Myocyte (in vitro differentiated cells): ENCODE measurements at regions not wholly inside any gene's neighbourhood (a gene's known extent, or its start where the extent isn't known, plus 50 kb on each side); places are given as distances from the start of the nearest gene placed in this dataset.
A peak's percentile ranks its signal among the peaks of the same experiment; 100 is the strongest.

ENCODE experiments used
- DNase-seq: peaks from one replicate; pipeline ENCODE4 v3.0.0-alpha.2; 2012; ENCODE audit warnings: low read depth

DNA sequence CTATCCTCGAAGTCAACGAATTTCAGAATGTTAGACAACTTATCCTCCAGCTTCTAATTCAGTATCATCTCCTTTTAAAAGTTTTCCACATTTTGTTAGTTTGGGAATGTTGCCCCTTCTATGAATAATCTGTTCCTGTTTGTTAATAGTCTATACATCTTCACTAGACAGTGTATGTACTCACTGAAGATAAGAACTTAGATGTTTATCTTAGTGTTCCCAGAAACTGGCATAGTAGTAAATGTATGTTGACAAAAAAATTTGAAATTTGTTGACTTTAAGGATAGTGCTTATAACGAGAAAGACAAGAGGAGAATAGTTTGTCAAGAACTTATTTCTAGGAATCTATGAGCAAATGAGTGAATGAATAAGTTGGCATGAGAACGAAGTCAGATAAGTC lies 162.0 kb upstream of the GULP1 start:
- no peak for DNase-seq

DNA sequence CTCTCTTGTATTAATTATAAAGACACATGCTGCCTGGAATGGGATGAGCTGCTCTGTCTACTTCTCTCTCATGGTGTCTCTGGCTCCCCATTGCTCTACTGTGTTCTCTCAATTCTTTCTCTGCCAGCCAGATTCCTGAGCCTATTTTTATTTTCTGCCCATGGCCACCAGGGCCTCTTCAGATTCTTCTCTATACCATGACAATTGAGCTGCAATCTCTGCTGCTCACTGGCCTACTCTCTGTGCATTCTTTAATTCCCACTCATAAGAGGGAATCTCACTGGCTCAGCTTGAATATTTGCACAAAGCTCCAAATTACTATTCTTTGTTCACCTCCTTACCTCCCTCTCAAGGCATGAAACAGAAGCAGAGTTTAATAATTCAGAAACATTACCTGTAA lies 161.4 kb upstream of the GULP1 start:
- no peak for DNase-seq

DNA sequence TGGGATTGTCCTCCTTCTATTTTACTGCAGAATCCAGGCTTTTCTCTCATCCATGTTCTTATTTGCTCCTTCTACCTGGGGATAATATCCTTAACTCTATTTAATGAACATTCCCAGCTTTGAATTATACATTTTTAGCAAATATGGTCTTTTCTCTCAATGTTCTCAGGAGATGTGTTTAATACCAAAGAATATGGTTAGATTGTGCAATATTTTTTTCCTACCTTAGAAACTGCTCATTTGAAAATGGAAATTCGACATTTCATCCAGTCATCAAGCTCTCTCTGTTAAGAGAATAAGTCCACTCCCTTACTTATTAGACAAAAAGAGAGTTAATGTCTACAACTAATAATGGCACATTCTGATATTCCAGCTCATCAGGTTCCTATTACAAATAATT lies 160.4 kb upstream of the GULP1 start:
- no peak for DNase-seq

DNA sequence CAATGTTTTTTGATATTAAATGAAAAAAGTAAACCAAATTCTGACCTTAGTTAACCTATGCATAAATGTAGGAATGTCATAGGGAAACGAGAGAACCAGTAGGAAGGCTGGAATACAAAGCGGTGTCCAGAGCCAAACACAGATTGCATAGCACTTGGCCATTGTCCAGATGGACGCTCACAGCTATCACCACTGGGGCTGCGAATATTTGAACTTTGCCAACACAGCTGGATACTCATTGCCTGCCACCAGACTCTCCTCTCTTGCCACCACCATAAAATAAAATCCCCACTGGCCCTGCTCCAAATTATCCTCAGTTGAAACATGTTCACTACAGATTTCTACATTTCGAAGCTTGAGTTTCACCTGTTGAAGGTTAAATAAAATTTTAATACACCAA lies 159.3 kb upstream of the GULP1 start:
- peak; percentile 15 for DNase-seq

DNA sequence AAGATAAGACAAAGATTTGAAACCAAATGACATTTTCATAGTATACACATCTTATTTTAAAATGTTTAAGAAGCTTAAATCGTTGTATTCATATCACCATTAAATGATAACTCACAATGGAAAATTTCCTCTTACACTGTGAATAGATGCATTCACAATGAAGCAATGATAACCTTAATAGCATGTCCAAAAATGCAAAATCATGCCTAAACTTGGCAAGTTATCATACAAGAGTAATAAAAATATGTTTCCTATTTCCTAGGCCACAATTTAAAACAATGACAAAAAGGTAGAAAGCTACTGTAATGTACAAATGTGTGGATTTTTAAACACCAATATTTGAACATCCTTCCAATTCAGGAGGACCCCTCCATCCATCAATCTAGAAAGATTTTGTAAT lies 157.4 kb upstream of the GULP1 start:
- no peak for DNase-seq

DNA sequence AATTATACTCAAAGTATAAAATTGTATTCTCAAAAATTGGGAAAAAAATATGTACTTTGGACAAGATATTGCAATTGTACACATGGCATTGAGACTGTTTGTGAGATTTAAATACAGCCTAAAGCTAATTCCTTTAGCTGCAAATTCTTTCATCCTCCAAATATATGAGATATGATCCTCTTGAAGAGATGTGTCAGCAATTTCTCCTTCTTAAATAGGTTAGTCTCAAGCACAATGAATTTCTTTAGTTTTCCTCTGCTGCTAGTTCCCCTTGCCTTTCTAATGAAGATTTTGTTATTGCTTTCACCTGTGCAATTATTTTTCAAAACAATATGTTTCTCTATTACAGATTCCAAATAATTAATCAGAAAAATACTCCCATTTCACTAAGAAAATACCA lies 153.4 kb upstream of the GULP1 start:
- no peak for DNase-seq

DNA sequence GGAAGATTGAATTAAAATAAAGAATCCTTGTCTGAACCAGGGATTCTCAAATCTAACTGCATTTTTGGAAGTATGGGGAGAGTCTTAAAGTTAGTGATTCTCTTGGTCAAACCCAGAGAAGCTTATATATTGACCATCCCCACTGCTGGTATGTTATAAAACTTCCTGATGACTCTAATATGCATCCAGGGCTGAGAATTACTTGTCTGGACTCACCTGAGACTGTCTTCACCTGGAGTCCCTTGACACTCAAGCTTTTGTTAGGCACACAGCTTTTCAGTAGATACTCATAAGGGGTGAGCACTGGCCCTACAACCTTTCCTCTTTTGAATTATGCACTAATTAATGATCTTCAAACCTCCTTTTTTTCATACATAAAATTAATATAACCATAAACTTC lies 149.6 kb upstream of the GULP1 start:
- no peak for DNase-seq

DNA sequence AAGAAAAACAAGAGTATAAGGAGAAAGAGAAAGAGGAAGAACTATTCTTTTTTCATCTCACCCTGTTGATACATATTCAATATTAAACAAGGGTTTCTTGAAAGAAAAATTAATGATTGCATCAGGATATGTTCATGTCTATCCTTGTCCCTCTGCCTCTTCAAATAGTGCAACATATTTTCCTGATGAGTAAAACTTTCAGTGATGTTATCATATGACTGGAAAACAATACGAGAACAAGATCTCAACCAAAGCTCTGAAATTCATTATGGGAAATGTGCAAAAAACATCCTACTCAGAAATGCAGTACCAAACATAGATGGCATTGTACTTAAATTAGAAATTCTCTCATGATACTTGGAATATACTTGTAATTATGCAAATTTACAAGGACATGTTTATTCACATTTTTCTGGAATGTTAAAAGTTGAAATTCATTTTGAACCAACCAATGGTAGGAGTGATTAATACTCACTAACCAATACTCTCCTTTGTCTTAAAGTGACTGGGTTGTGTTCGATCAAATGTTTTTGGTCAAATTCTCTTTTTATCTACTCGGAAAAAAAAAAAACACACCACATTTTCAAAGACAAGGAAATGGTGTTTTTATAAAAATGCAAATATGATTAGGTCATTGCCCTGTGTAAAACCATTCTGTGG lies 148.9 kb upstream of the GULP1 start:
- DNase-seq = peak; percentile 51

DNA sequence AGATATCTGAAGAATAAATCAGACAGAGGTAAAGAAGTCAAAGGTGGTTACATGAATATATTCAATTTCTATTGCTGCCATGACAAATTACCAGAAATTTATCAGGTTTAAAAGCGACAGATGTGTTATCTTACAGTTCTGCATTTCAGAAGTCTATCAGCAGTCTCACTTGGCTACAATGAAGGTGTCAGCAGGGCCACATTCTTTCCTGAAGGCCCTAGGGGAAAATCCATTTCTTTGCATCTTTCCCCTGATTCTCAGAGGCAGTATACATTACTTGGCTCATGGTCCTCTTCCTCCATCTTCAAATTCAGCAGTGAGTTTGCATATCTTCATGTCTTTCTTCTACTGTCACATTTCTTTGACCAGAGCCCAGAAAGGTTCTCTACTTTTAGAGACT lies 145.8 kb upstream of the GULP1 start:
- no peak for DNase-seq

DNA sequence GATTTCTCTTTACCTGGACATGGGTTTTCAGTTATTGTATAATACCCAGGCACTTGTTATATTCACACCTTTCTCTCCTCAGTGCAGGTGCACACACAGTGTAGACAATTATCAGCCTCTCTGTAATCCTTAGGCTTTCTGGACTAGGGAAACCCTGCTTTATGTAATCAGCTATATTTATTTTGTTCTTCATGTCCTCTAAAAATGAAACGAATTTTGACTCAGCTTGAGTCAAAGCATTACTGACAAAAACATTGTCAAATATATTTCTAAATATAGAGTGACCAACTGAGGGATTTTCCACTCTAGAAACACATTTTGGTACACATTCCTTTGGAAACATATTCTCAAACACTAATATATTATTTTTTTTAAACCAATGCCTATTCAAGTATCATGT lies 144.8 kb upstream of the GULP1 start:
- no peak for DNase-seq

DNA sequence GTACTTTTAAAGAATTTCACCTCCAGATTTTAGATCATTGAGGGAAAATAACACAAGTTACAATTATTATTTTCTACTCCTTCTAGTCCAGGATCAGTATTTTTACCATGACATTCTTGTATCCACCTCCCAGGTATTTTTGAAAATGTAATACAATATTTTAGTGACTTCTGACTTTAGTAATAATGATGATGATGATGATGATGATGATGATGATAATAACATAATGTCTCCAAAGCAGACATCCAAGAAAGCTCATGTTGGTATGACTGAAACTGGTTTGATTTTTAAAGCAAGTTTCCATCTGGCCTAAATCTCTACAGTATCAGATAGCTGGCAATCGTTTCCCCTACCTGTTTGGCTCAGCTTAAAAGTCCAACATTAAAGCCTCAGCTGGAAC lies 140.0 kb upstream of the GULP1 start:
- no peak for DNase-seq

DNA sequence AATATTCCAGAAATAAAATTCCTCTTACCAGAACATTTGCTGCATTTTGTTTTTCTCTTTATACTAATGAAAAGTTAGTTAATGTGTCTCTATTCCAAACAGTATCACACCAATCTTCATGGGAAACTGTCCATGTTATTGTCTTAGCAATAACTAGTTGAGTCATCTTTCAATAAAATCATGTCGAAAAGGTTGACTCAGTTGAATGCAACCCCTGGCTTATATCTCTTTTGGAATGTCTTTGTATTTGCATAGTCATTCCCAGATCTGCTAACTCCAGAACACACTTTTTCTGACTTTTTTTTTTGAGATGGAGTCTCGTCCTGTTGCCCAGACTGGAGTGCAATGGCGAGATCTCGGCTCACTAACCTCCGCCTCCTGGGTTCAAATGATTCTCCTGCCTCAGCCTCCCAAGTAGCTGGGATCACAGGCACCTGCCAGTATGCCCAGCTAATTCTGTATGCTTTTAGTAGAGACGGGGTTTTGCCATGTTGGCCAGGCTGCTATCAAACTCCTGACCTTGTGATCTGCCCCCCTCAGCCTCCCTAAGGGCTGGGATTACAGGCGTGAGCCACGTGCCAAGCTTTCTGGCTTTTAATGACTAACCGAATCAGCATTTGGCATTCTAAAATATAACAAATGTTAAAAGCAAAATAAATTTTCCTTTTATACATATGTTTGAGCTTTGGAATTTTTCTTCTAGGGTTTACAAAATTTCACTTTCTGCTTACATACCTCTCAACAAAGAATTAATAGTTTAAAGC lies 133.2 kb upstream of the GULP1 start:
- no peak for DNase-seq

DNA sequence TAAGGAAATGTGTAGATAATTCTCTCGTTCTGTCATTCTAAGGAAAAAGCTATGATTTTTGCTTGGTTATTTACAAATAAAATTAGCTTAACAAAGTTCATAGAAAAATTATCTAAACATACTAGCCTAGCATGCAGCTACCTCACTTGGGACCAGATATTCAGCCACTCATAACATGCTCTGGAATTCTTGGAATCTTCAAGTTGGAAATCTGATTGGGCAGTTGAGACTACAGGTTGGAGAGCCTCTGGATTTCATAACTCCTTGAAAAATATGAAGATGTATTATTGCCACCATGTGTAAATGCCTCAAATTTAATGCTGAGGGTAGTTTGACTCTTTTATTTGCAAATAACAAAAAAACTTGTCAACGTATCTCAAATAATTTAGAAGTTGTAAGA lies 132.2 kb upstream of the GULP1 start:
- no peak for DNase-seq

DNA sequence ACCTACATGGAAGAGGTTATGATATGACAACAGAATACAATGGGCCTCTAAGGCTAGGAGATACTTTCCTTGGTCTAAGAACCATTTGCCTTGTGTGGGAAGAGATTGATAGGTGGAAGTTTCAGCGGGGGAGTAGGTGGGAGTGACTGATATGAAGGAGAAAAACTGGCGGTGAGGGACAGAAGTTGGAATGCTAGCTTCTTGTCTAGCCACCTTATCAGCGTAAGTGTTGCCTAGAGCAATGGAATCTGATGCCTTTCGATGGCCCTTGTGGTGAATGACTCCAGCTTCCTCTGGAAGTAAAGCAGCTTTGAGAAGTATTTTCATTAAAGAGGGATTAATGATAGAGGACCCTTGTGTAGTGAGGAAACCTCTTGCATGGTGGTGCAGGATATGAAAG lies 121.3 kb upstream of the GULP1 start:
- DNase-seq = no peak

DNA sequence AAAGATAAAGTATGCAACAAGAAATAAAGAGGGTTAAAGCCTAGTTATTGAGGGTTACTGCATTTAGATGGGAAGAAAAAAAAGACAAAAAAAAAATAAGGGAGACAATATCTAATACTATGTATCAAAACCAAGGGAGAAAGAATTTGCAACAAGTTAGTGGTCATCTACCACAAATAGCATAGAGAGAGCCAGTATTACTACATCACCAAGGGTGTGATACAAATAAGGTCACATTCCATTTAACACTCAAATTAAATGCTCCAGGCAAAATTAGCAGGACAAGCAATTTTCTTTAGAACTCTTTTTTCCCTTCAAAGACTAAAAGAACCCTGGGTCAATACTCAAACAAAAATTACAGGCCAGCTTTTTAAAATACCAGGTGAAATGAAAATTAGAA lies 115.1 kb upstream of the GULP1 start:
- DNase-seq = no peak

DNA sequence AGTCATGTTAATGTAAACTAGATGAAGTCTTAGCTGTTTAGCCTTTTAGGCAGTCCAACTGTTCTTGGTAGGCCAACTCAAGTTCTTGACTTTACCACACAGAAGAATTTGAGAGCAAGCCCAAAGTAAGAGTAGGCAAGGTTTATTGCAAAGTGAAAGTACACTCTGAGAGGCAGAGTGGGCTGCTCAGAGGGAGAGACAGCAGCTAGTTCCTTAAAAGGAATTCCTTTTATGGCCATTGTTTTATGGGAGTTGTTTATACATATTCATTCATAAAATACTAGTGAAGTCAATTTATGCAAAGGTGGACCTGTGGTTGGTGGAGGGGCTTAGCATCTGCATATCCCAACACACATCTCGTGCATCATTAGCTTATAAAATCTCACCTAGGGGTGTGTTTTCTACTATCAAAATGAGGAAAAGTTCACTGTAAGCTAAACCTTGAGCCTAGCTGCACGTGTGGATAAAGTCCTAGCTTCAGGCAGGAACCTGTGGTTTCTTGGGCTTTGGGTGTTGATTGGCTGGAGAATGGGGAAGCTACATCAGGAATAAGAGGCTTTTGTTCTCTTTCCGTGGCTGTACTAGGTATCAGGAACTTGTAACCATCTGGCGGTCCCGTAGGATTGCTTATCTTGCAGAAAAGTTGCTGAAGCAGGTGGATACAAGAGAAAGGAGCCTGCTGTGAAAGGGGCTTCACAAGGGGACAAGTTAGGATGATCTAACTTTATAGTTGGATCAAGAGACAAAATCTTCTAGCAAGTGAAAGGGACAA lies 110.4 kb upstream of the GULP1 start:
- no peak for DNase-seq

DNA sequence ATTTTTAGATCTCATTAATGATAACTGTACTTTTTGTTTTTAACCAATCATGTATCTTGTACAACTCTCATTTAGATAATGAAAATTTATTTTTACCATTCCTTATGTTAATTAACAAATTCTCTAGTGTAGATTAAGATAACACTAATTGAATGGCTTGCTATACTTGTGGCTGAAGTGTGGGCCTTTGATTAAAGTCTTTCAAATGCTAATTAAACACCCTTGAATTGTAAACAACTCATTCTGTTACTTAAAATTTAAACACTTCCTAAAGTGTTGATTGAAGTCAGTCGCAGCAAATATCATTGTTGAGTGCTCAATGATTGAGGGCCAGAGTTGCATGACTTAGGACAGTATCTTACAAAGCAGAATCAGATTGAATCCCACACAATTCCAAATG lies 109.8 kb upstream of the GULP1 start:
- no peak for DNase-seq

DNA sequence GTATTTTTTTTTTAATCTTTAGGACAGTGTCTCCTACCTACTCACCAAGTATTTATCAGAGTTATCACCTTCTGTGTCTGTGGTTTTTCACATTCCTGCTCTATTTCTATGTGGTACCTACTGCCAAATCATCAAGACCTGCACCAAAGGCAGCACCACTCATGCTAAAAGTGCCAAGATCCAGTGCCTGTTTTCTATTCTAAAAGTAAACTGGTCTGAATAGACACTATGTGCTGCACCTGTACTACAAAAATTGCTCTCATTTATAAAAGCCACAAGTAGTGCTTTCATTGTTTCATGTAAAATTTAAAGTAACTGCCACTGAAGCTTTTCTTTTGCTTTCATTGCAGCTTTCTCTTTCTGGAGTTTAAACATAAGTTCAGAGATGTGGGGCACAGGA lies 103.9 kb upstream of the GULP1 start:
- DNase-seq = no peak

DNA sequence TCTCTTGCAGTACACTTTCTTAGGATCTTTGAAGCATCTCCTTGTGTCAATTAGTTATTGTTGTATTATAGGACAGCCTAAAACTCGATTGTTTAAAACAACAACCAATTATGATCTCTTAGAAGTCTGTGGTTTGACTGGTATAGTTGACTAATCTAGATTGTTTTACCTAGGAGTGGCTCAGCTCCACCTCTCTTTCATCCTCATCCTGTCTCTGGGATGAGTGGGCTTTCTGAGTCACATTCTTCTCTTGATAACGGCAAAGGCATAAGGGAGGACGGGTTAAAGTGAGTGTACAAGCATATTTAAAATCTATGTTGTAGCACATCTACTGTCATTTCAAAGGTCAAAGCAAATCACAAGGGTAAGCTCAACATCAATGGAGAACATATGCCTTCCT lies 102.3 kb upstream of the GULP1 start:
- DNase-seq = no peak

DNA sequence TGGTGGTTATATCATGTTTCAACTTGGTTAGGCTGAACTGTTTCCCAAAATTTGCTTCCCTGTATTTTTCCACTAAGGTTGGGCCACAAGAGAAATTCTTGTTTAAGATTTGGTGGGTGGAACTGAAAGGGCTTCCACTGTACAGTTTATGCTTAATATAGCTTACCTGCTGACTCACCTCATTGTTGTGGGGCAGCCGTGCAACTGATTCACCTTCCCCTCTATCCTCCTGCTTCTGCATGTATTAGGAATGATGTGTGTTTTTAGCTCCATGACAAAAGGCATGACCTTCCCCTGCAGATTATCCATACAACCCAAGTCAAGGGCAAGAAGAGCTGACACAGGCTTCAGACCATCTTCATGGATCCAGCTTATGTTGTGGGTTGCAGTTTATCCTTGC lies 98.4 kb upstream of the GULP1 start:
- no peak for DNase-seq

DNA sequence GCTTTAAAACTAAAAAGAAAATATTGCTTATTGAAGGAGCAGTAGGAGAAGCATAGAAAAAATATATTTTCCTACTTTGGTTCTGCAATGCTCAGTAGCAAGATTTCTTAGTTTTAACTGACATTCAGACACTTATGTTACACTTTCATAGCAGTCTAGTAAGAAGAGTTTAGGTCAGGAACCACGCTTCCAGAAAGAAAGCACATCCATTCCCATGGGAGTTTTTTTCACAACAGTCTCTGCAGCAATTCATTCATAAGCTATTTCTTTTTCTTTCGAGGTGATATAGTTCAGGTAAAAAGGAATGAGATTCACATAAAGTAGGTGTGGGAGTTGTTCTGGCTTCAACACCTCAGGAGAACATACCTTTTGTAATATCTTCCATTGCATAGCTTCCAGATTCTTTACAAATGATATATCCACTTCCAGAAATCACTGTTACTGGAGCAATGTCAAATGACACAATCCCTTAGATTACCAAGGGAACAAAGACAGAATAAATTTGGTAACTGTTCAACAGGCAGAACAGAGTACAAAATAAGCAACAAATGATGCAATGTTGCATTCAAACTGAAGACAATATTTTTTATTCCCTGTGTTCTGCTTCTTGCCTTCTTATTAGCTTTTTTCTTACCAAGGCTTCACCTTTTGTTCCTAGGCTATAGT lies 95.2 kb upstream of the GULP1 start:
- DNase-seq = no peak

DNA sequence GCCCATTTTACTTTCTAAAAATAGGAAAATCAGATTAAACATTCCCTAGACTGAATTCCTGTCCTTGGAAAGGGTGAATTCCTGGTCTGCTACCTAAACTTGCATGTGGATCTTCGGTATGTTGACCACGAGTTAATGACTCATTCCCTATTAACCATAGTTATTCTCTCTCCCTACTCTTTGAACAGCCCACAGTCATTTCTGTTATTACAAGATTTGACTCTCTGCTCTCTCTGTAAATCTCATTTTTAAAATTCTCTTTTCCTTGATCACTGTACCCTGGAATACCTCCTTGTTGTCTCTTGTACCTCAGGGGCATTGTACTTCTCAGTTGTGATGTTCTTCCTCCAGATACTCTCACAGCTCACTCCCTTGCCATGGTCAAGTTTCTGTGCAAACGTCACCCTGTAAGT lies 92.0 kb upstream of the GULP1 start:
- DNase-seq = peak; percentile 69
